A673 (cell line): ENCODE measurements at regions not wholly inside any gene's neighbourhood (a gene's known extent, or its start where the extent isn't known, plus 50 kb on each side); places are given as distances from the start of the nearest gene placed in this dataset.

ENCODE experiments used
- CTCF ChIP-seq: fragments of 300-800, 200-600 bp; sonication (generic); conservative IDR thresholded peaks from 2 replicates; pipeline ENCODE4 v1.5.1; 2017; ENCODE audit warnings: low read depth, mild to moderate bottlenecking, antibody characterized with exemption, low read length, moderate library complexity, mixed read lengths
- EZH2 ChIP-seq: fragments of 200-600 bp; sonication (generic); IDR thresholded peaks from 2 replicates; pipeline ENCODE4 v1.6.1; 2017; ENCODE audit warnings: borderline replicate concordance, low read depth, mild to moderate bottlenecking, mixed read lengths, antibody characterized with exemption, low read length; ENCODE audit not compliant: poor library complexity, severe bottlenecking

GRCh38 chr4:27098034-27098433, 237.4 kb downstream of the STIM2 start:
- TF ChIP-seq CTCF (no peak), EZH2 (no peak)
